HepG2 (cell line): ENCODE measurements at regions not wholly inside any gene's neighbourhood (a gene's known extent, or its start where the extent isn't known, plus 50 kb on each side); places are given as distances from the start of the nearest gene placed in this dataset.

Experiments
- JUN ChIP-seq: sonication (generic); formaldehyde crosslinking; IDR thresholded peaks from 2 replicates; pipeline ENCODE4 v1.4.0; 2020; ENCODE audit warnings: mild to moderate bottlenecking, missing genetic modification reagents
- NR0B2 ChIP-seq: sonication (generic); formaldehyde crosslinking; IDR thresholded peaks from 2 replicates; pipeline ENCODE4 v1.4.0; 2020; ENCODE audit warnings: mild to moderate bottlenecking, missing genetic modification reagents
- NR1H2 ChIP-seq: sonication (generic); formaldehyde crosslinking; IDR thresholded peaks from 2 replicates; pipeline ENCODE4 v1.8.1; 2022; ENCODE audit warnings: low read depth, missing genetic modification reagents, borderline replicate concordance
- RBM39 ChIP-seq: fragments of 200-400 bp; formaldehyde crosslinking; IDR thresholded peaks from one replicate; pipeline ENCODE4 v1.6.1; 2018; ENCODE audit warnings: antibody characterized with exemption, mild to moderate bottlenecking, low read depth, low read length; ENCODE audit not compliant: poor library complexity, severe bottlenecking
- SMC3 ChIP-seq: IDR thresholded peaks from 2 replicates; pipeline ENCODE4 v1.6.1; 2011; ENCODE audit warnings: low read length, improper control_type of control experiment
- ZHX2 ChIP-seq, 2 experiments: sonication (generic) in 1 of 2; formaldehyde crosslinking in 1 of 2; IDR thresholded peaks; 2 replicates each; pipeline versions ENCODE4 v1.6.1 to v1.9.0; 2014 to 2022; ENCODE audit warnings: antibody characterized with exemption in 1 of 2, borderline replicate concordance in 1 of 2, inconsistent platforms in 1 of 2, low read depth in 1 of 2, missing genetic modification reagents in 1 of 2
- ZSCAN20 ChIP-seq: sonication (generic); formaldehyde crosslinking; IDR thresholded peaks from 2 replicates; pipeline ENCODE4 v1.4.0; 2020; ENCODE audit warnings: missing genetic modification reagents, mild to moderate bottlenecking, borderline replicate concordance

DNA sequence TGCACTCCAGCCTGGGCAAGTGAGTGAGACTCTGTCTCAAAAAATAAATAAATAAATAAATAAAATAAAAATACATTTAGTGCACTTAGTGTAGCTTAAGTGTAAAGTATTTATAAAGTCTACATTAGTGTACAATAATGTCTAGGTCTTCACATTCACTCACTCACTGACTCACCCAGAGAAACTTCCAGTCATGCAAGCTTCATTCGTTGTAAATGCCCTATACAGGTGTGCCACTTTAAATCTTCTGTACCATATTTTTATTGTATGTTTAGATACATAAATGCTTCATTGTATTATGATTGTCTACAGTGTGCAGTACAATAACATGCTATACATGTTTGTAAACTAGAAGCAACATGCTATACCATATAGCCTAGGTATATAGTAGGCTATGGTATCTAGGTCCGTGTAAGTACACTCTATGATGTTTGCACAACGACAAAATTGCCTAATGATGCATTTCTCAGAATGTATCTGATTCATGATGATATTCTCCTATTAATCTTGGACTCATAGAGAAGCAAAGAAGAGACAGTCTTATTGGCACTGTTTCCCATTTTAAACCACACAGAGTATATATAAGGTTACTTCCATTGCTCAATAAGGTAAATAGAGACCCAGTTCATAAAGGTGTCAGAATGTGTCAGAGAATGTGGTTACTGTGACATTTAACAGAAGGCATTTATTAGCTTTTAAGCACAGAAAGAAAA lies 1314.9 kb downstream of the CDH11 start (continued):
- no peak for TF ChIP-seq SMC3
- TF ChIP-seq NR0B2 (CRISPR knock-in tag), result no peak
- no peak for TF ChIP-seq RBM39
- no peak for TF ChIP-seq JUN (CRISPR knock-in tag)
- no peak for TF ChIP-seq ZHX2 (IDR thresholded peaks at IDR 0.05; ENCODE audit: low read depth)
- no peak for TF ChIP-seq ZHX2 (CRISPR knock-in tag; IDR thresholded peaks at IDR 0.05; ENCODE audit: borderline replicate concordance)
- TF ChIP-seq NR1H2 (CRISPR knock-in tag), result no peak
- TF ChIP-seq ZSCAN20, result no peak
- TF ChIP-seq, all 625 proteins: peak for 0
